Stimulated activated memory B cell treated with anti-CD40 and anti-IgM and Interleukin-4, amounts not matched to agents 10 μg/mL and 1 μg/mL and 100 μg/mL, for 72 hours (primary cell): ENCODE measurements at regions not wholly inside any gene's neighbourhood (a gene's known extent, or its start where the extent isn't known, plus 50 kb on each side); places are given as distances from the start of the nearest gene placed in this dataset.

Experiments
- ATAC-seq: fragments of 150-1000 bp; cut with Tn5 transposase; 2 replicates; pipeline ENCODE4 v1.10.0; 2021
- H3K27ac Mint-ChIP-seq: one replicate; pipeline ENCODE4 v1.8.0; 2022; ENCODE audit warnings: mild to moderate bottlenecking, mixed read lengths
- H3K27me3 Mint-ChIP-seq: one replicate; pipeline ENCODE4 v1.8.0; 2022; ENCODE audit warnings: mixed read lengths
- H3K36me3 Mint-ChIP-seq: one replicate; pipeline ENCODE4 v1.8.0; 2022; ENCODE audit warnings: mixed read lengths
- H3K4me1 Mint-ChIP-seq: one replicate; pipeline ENCODE4 v1.8.0; 2022; ENCODE audit warnings: mixed read lengths
- H3K4me3 Mint-ChIP-seq: one replicate; pipeline ENCODE4 v1.8.0; 2022; ENCODE audit warnings: mild to moderate bottlenecking, moderate library complexity, mixed read lengths
- H3K9me3 Mint-ChIP-seq: one replicate; pipeline ENCODE4 v1.8.0; 2022; ENCODE audit warnings: mixed read lengths

- Mint-ChIP-seq H3K4me3 (no peak overlapping the region), H3K36me3 (no peaks in the 10 kb centered on the region), H3K9me3 (peaks cover under 1% of the 10 kb centered on the region), H3K27ac (no peak overlapping the region), H3K27me3 (no peaks in the 10 kb centered on the region), H3K4me1 (no peaks in the 10 kb centered on the region)
- ATAC-seq: no peak
These were observed 203.9 kb upstream of the PIK3C3 start for GRCh38 chr18:41751161-41751560.

- Mint-ChIP-seq H3K27me3 (no peaks in the 10 kb centered on the region), H3K4me1 (no peaks in the 10 kb centered on the region), H3K4me3 (no peak overlapping the region), H3K27ac (no peak overlapping the region), H3K36me3 (no peaks in the 10 kb centered on the region), H3K9me3 (no peaks in the 10 kb centered on the region)
- ATAC-seq: no peak
These were observed 207.3 kb upstream of the PIK3C3 start for GRCh38 chr18:41747723-41748242.

DNA sequence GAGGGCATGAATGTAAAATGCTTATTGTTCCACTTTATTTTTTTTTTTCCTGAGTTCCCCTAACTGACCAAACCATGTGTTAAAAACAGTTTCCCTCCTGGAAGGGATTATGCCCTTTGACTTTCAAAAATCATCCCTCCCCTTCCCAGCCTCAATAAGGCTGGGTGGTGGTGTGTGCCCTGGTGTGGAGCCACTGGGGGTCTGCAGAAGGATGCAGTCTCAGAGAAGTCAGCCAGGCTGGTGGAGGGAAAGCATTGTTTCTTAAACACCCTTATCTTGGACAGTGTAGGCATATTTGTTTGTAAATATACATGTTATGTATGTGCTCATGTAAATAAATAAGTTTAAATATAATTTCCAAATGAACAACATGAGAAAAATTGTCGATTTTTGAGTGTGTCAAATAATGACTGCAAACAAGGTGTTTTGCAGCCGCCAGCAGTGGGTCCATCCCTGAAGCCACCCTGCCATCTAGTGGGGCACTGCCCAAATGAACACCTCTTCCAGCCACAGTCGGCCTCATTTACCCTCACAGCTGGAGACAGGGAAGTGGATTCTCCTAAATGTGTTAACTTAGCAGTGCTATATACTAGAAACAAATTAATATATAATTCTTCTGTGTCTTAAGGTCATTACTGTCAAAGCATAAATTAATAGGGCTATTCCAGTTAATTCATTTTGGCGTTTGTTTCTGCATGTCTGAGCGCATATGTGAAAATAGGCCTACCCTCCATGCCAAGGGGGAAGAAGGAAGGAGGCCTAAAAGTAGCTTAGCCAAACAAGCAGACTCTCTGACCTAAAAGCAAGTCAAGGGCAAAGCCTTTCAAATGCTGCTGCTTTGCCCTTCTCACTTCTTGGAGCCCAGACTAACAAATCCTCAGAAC, 209.6 kb upstream of the PIK3C3 start:
- peak; percentile 62 for ATAC-seq
- no peaks in the 10 kb centered on the region for H3K36me3 Mint-ChIP-seq
- no peak overlapping the region for H3K27ac Mint-ChIP-seq
- H3K4me3 Mint-ChIP-seq: no peak overlapping the region
- no peaks in the 10 kb centered on the region for H3K4me1 Mint-ChIP-seq
- no peaks in the 10 kb centered on the region for H3K9me3 Mint-ChIP-seq
- no peaks in the 10 kb centered on the region for H3K27me3 Mint-ChIP-seq

DNA sequence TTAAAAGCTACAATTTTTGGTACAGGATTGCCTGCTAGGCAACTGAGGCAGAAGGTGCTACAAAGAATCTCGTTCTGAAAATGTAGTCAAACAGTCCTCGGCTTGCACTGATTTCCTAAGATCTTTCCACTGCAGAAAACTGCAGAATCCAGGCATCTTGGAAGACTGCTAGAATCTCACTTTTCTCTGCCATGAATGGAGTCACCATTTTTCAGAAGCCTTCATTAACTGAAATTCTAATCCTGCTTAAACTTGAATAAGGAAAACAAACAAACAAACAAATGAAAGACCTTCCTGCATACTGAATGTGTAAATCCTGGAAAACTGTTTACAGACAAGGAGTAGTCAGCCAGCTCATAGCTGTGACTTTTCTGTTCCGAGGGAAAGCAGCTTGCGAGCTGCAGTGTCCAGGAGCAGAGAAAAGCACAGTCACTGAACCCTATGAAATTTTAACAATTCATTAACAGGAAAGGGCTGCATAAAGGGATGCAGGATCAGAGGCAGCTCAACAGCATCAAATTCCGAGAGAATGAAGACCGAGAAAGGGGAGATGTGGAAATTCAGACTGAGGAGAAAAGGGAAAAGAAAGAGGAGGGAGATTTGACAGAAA, 210.5 kb upstream of the PIK3C3 start:
- H3K36me3 Mint-ChIP-seq: no peaks in the 10 kb centered on the region
- H3K4me1 Mint-ChIP-seq: no peaks in the 10 kb centered on the region
- no peaks in the 10 kb centered on the region for H3K27me3 Mint-ChIP-seq

GRCh38 chr18:41737218-41737617, 217.8 kb upstream of the PIK3C3 start:
- no peak overlapping the region for H3K27ac Mint-ChIP-seq
- no peaks in the 10 kb centered on the region for H3K36me3 Mint-ChIP-seq
- no peak overlapping the region for H3K4me3 Mint-ChIP-seq
- H3K4me1 Mint-ChIP-seq: no peaks in the 10 kb centered on the region
- H3K27me3 Mint-ChIP-seq: no peaks in the 10 kb centered on the region
- H3K9me3 Mint-ChIP-seq: peaks cover 6% of the 10 kb centered on the region
- no peak for ATAC-seq

More for the DNA sequence above, 210.5 kb upstream of the PIK3C3 start:
- Mint-ChIP-seq H3K4me3 (no peak overlapping the region), H3K27ac (no peak overlapping the region), H3K9me3 (no peaks in the 10 kb centered on the region)
- ATAC-seq: no peak

DNA sequence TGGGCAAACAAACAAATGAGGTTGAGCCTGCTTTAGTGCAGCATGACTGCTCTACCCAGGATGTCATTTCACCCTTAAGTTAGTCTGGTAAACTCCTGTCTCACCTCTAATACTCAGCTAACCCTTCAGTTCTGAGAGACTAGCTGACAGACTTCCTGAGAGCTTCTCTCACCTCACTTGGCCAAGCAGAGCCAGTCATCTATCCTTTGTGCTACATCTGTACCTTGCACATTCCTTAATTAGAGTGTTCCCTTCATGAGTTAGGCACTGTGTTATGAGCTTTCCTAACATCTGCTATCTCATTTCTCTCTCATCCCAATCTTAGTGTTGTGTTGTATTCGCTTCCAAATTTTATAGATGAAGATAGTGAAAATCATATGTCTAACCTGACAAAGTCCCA, 220.1 kb upstream of the PIK3C3 start:
- ATAC-seq: no peak
- Mint-ChIP-seq H3K4me1 (no peaks in the 10 kb centered on the region), H3K4me3 (no peak overlapping the region)

GRCh38 chr18:41732356-41732755, 222.7 kb upstream of the PIK3C3 start:
- no peaks in the 10 kb centered on the region for H3K9me3 Mint-ChIP-seq
- no peaks in the 10 kb centered on the region for H3K4me1 Mint-ChIP-seq
- no peaks in the 10 kb centered on the region for H3K27me3 Mint-ChIP-seq
- H3K4me3 Mint-ChIP-seq: no peak overlapping the region
- H3K27ac Mint-ChIP-seq: no peak overlapping the region
- no peak for ATAC-seq
- no peaks in the 10 kb centered on the region for H3K36me3 Mint-ChIP-seq

More for the DNA sequence above, 220.1 kb upstream of the PIK3C3 start:
- no peaks in the 10 kb centered on the region for H3K36me3 Mint-ChIP-seq
- no peaks in the 10 kb centered on the region for H3K27me3 Mint-ChIP-seq
- H3K9me3 Mint-ChIP-seq: peaks cover 6% of the 10 kb centered on the region
- H3K27ac Mint-ChIP-seq: no peak overlapping the region

DNA sequence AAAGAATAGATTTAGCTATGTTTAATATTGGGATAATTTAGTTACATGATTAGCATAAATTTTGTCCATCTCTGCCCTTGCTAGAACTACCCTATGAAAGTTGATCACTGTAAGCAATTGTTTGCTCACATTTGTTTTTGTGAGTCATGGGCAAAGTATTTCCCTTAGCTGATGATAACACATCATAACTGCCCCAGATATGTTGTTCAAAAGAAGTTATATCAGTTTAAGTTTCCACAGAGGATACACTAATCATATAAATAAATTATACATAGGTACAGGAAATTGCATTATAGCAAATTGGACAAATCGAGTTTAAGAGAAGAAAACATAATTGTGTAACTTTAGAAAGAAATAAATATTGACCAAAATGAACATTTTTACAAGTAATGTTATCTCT, 223.2 kb upstream of the PIK3C3 start:
- H3K9me3 Mint-ChIP-seq: no peaks in the 10 kb centered on the region
- H3K27me3 Mint-ChIP-seq: no peaks in the 10 kb centered on the region
- no peak overlapping the region for H3K4me3 Mint-ChIP-seq
- no peaks in the 10 kb centered on the region for H3K4me1 Mint-ChIP-seq
- no peaks in the 10 kb centered on the region for H3K36me3 Mint-ChIP-seq
- H3K27ac Mint-ChIP-seq: no peak overlapping the region
- no peak for ATAC-seq

DNA sequence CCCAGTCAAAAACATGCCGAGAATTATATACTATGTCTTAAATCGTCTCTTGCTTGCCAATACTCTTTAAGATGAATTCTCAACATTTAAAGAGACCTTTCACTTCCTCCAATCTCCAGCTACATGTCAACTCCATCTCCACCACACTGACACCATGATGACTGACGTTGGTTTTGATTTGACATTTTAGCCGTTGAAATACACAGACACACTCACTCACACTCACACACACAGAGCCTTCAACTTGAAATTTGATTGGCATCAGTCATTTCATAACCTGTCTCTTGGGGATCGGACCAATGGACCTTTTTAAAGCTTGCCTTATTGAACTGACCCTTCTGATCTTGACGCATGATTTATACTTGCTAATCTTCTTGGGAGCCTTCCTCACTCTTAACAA, 230.8 kb upstream of the PIK3C3 start:
- no peak for ATAC-seq
- Mint-ChIP-seq H3K27ac (no peak overlapping the region), H3K27me3 (no peaks in the 10 kb centered on the region), H3K4me3 (no peak overlapping the region), H3K9me3 (peaks cover 3% of the 10 kb centered on the region), H3K36me3 (no peaks in the 10 kb centered on the region), H3K4me1 (no peaks in the 10 kb centered on the region)

GRCh38 chr18:41721103-41721790, 233.8 kb upstream of the PIK3C3 start:
- Mint-ChIP-seq H3K4me3 (no peak overlapping the region), H3K36me3 (no peaks in the 10 kb centered on the region), H3K9me3 (peaks cover 3% of the 10 kb centered on the region), H3K4me1 (no peaks in the 10 kb centered on the region), H3K27me3 (no peaks in the 10 kb centered on the region), H3K27ac (no peak overlapping the region)
- no peak for ATAC-seq

DNA sequence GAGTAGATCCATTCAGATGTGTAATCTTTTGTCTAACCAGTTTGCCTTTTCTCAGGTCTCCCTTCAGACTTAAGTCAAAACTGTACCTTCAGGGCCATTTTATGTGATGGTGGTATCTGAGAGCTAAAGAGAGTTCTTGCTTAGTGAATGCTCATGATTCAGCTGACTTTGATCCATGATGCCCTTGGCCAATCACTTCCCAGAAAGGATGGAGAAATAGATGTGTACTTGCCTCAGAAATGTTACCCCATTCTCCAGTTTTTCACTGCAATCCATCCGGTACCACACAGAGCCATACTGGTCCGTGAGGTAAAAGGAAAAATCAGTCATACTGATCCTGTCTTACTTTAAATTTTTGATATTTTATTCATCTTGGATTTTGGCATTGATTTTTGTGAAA, 234.8 kb upstream of the PIK3C3 start:
- no peak for ATAC-seq
- Mint-ChIP-seq H3K27ac (no peak overlapping the region), H3K27me3 (no peaks in the 10 kb centered on the region), H3K36me3 (no peaks in the 10 kb centered on the region), H3K4me3 (no peak overlapping the region), H3K4me1 (no peaks in the 10 kb centered on the region), H3K9me3 (peaks cover 8% of the 10 kb centered on the region)

- H3K27me3 Mint-ChIP-seq: no peaks in the 10 kb centered on the region
- no peak overlapping the region for H3K4me3 Mint-ChIP-seq
- no peaks in the 10 kb centered on the region for H3K4me1 Mint-ChIP-seq
- H3K27ac Mint-ChIP-seq: no peak overlapping the region
- H3K9me3 Mint-ChIP-seq: peaks cover 8% of the 10 kb centered on the region
- no peak for ATAC-seq
- H3K36me3 Mint-ChIP-seq: no peaks in the 10 kb centered on the region
These were observed 235.2 kb upstream of the PIK3C3 start for GRCh38 chr18:41719808-41720207.

DNA sequence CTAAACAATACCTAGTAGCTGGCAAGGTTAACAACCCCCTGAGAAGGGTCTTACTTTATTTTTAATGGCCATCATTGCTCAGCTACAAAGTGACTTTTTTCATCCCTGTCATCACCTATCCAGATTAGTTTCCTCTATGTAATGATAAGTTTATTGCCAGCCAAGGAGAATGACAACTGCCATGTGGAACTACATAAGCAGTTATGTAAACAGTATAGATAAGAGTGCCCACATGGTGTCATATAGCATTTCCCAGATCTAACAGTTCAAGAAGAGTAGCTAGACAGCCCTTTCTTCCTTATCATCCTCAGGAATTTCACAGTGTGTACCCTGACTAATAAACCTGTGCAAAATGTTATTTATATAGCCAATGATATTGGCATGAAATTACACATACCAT, 240.2 kb upstream of the PIK3C3 start:
- no peaks in the 10 kb centered on the region for H3K27me3 Mint-ChIP-seq
- H3K4me3 Mint-ChIP-seq: no peak overlapping the region
- peaks cover 5% of the 10 kb centered on the region for H3K9me3 Mint-ChIP-seq
- H3K4me1 Mint-ChIP-seq: no peaks in the 10 kb centered on the region
- no peaks in the 10 kb centered on the region for H3K36me3 Mint-ChIP-seq
- H3K27ac Mint-ChIP-seq: no peak overlapping the region
- no peak for ATAC-seq

DNA sequence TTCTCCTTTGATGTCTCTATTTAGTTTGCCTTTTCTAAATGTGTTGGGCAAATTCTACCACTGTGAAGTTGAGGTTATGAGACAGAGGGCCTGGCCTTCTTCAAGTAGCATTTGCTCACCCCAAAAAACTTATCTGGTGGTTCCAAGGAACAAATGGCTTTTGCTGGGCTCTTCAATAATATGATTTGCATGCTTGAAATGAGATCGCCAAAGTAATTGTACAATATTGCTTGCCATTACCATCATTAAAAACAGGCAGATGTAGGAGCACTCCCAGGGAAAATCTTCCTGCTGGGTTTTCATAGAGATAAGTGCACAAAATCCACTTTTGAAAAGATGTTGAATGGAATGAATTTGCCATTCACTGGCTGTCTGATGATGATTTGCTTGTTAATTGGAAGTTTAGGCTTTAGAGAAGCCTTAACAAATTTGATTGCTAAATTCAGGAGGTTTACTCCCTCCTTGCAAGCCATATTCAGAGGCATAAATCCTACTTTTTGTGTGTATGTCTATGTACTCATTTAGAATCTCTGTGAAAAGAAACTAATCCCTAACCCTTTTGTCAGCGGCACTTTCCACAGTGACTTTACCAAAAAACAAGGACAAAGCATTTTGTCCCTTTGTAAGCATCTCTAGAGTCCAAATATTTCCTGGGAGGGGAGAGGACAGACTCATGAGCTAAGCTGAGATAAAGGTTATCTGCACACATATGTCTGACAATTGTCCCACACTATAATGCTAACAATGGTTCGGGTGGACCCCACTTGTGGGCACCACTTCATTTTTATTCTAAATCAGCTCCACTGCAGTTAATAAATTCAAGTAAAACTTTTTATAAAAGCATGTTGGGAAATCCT, 240.8 kb upstream of the PIK3C3 start:
- Mint-ChIP-seq H3K9me3 (peaks cover 5% of the 10 kb centered on the region), H3K4me1 (no peaks in the 10 kb centered on the region), H3K27me3 (no peaks in the 10 kb centered on the region), H3K4me3 (no peak overlapping the region), H3K27ac (no peak overlapping the region), H3K36me3 (no peaks in the 10 kb centered on the region)
- ATAC-seq: no peak

DNA sequence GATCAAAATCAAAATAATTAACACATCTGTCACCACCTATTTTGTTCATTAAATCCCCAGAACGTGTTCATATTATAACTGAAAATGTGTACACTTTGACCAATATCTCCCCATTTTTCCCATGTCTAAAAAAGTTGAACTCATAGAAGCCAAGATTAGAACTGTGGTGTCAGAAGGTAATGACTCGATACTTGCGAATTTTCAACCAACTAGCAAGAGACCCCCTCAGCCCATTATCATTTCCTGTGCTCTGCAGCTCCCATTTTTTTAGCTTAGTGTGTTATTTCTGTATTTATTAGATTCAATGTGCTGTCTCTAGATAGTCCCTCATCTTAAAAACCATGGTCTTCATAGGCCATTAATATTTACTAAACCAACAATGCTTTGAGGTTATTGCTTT, 248.7 kb upstream of the PIK3C3 start:
- peaks cover 2% of the 10 kb centered on the region for H3K9me3 Mint-ChIP-seq
- H3K4me1 Mint-ChIP-seq: no peaks in the 10 kb centered on the region
- H3K27me3 Mint-ChIP-seq: no peaks in the 10 kb centered on the region
- H3K4me3 Mint-ChIP-seq: no peak overlapping the region
- no peaks in the 10 kb centered on the region for H3K36me3 Mint-ChIP-seq
- ATAC-seq: no peak
- no peak overlapping the region for H3K27ac Mint-ChIP-seq
